ENCODE measurements at regions not wholly inside any gene's neighbourhood (a gene's known extent, or its start where the extent isn't known, plus 50 kb on each side); places are given as distances from the start of the nearest gene placed in this dataset.

DNA sequence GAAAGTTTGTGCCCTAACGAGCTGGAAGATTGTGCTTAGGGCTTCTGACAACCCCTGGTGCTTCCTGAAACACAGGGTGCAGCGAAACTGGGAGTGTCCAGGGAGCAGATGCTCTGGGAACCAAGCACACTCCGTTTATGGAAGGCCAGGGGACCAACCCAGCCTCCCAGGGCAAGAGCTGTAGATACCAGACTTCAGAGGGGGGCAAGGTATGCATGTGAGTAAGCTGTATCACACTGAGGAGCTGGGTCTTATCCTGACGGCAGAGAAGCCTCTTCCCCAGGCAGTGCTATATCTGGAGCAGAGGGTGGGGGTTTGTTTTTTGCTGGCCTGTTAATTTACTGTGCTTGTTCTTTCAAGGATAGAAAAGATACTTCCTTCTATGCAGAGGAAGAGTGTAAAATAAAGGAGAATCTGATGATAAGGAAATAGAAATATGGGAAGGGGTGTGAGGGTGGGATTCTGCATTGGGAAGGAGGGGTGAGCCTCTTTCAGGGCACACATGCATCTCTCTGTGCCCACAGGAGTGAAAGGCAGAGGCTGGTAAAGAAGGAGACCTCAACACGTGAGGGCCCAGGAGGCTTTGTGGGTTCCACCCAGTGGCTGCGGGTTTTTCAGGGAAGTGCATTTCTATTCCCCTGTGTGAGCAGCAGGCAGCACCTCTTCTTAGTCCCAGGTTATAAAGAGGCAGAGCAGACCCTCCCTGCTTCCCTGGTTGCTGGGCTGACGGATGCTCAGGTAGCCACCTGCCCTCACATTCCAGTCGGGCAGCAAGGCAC lies 314.1 kb downstream of the TCERG1L start:
- no peak overlapping the region for H3K4me3 ChIP-seq (ENCODE audit: low read length)
- H3K4me1 ChIP-seq (ENCODE audit: insufficient read depth, low read length): peaks cover 17% of the 10 kb centered on the region; the same call in 1 of the 2 replicates
- no peaks in the 10 kb centered on the region for H3K9me3 ChIP-seq (ENCODE audit: insufficient read depth, low read depth, low read length)
- H3K27ac ChIP-seq (ENCODE audit: low read length): no peak overlapping the region
- no peaks in the 10 kb centered on the region for H3K36me3 ChIP-seq (ENCODE audit: insufficient read depth, low read depth, low read length)
- H3K9ac ChIP-seq (ENCODE audit: low read depth, low read length): no peak overlapping the region
- H3K27me3 ChIP-seq (ENCODE audit: insufficient read depth, low read length): no peaks in the 10 kb centered on the region

DNA sequence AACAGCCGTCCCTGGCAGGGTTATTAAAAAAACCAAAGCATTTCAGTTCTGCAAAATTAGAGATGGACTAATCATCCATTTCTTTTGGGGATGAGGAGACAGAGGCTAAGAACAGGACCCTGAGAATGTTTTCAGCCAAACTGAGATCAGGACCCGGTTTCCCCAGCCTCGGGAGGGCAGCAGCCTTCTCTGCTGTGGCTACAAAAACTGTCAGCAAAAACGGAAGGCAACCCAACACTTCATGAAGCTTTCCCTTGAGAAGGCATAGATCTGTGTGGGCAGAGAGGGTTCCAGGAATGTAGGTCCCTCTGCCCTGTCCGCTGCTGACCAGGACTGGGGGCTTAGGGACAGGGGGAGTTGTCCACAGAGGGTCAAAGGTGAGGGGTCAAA lies 313.5 kb downstream of the TCERG1L start:
- Histone ChIP-seq H3K27ac (ENCODE audit: low read length) (no peak overlapping the region), H3K4me3 (ENCODE audit: low read length) (no peak overlapping the region), H3K4me1 (ENCODE audit: insufficient read depth, low read length) (peaks cover 21% of the 10 kb centered on the region; the same call in 1 of the 2 replicates)

DNA sequence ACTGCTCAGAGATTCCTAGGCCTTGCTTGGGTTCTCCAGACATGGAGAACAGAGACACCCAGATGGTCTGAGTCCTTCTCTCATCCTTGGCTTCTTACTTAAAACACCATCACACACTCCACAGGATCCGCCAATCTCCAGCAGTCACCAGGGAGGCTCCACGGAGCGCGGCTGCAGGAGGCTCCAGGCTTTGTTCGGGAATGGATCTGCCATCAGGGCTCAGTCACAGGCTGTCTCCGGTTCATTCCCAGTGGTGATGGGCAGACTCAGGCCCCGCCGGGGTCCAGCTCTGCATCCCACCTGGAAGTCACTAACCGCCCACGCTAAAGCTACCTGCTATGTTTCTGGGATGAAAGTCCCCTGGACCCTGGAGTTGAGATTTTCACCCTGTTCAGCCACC lies 312.9 kb downstream of the TCERG1L start:
- Histone ChIP-seq H3K27ac (ENCODE audit: low read length) (no peak overlapping the region), H3K36me3 (ENCODE audit: insufficient read depth, low read depth, low read length) (no peaks in the 10 kb centered on the region), H3K9ac (ENCODE audit: low read depth, low read length) (no peak overlapping the region), H3K27me3 (ENCODE audit: insufficient read depth, low read length) (no peaks in the 10 kb centered on the region), H3K4me1 (ENCODE audit: insufficient read depth, low read length) (peaks cover 24% of the 10 kb centered on the region; the same call in 1 of the 2 replicates), H3K4me3 (ENCODE audit: low read length) (no peak overlapping the region), H3K9me3 (ENCODE audit: insufficient read depth, low read depth, low read length) (no peaks in the 10 kb centered on the region)

More for the DNA sequence above, 313.5 kb downstream of the TCERG1L start:
- Histone ChIP-seq H3K36me3 (ENCODE audit: insufficient read depth, low read depth, low read length) (no peaks in the 10 kb centered on the region), H3K27me3 (ENCODE audit: insufficient read depth, low read length) (no peaks in the 10 kb centered on the region), H3K9me3 (ENCODE audit: insufficient read depth, low read depth, low read length) (no peaks in the 10 kb centered on the region), H3K9ac (ENCODE audit: low read depth, low read length) (no peak overlapping the region)

DNA sequence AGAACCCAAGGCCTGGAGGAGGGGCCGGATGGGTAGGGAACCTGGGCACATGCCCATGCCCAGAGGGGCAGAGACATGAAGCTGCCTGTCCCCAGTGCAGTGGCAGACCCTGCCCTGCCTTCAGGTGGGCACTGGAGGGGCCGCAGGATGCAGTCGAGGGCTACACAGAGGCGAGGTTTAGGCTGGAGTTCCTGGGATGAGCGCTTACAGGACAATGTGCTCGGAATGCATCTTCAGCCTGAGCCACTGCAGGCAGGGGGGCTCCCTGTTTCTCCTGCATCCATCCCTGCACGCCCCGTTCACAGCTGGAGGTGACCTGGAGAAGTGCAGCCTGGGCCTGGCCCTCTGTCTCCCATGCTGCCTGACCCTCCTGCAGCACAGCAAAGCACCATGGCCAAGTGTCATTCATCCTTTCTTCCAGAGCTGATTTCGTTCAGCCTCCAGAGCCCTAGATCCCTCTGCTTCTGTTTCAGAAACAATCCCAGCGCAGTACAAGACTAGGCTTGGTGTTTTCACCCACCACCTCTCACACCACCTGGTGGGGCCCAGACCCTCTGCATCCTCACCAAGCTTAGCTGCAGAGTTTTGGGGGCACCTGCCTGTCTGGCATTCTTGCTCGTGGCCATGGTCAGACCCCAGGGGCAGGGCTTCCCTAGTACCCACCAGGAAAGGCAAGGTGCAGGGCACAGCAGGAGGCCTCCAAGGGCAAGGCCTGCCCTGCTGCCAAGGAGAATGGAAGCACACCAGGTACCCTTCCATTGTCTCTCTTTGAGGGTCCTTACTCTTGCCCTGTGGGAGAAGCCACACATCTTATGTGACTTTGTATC lies 311.9 kb downstream of the TCERG1L start:
- Histone ChIP-seq H3K27me3 (ENCODE audit: insufficient read depth, low read length) (no peaks in the 10 kb centered on the region), H3K4me3 (ENCODE audit: low read length) (no peak overlapping the region), H3K27ac (ENCODE audit: low read length) (no peak overlapping the region), H3K9me3 (ENCODE audit: insufficient read depth, low read depth, low read length) (no peaks in the 10 kb centered on the region), H3K9ac (ENCODE audit: low read depth, low read length) (no peak overlapping the region), H3K36me3 (ENCODE audit: insufficient read depth, low read depth, low read length) (no peaks in the 10 kb centered on the region), H3K4me1 (ENCODE audit: insufficient read depth, low read length) (peaks cover 24% of the 10 kb centered on the region; the same call in 1 of the 2 replicates)

DNA sequence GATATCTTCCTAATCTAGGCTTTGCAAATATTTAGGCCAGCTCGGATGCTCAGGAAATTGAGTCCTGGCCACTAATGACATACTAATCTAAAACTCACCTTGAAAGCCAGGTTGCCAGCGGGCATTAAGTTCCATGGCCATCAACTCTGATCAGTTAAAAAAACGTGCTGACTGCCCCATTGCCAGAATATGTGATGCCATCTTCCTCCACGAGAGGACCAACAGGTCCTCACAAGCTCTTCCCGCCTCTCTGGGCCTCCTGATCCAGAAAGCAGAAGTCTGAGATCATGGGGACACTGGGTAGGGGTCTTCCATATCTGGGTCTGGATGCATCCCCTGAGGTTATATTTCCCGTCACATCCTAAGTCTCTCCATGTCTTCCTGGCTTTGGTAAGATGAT lies 311.3 kb downstream of the TCERG1L start:
- Histone ChIP-seq H3K36me3 (ENCODE audit: insufficient read depth, low read depth, low read length) (no peaks in the 10 kb centered on the region), H3K4me3 (ENCODE audit: low read length) (no peak overlapping the region), H3K9me3 (ENCODE audit: insufficient read depth, low read depth, low read length) (no peaks in the 10 kb centered on the region), H3K9ac (ENCODE audit: low read depth, low read length) (no peak overlapping the region), H3K27ac (ENCODE audit: low read length) (no peak overlapping the region), H3K4me1 (ENCODE audit: insufficient read depth, low read length) (peaks cover 24% of the 10 kb centered on the region; the same call in 1 of the 2 replicates), H3K27me3 (ENCODE audit: insufficient read depth, low read length) (no peaks in the 10 kb centered on the region)

DNA sequence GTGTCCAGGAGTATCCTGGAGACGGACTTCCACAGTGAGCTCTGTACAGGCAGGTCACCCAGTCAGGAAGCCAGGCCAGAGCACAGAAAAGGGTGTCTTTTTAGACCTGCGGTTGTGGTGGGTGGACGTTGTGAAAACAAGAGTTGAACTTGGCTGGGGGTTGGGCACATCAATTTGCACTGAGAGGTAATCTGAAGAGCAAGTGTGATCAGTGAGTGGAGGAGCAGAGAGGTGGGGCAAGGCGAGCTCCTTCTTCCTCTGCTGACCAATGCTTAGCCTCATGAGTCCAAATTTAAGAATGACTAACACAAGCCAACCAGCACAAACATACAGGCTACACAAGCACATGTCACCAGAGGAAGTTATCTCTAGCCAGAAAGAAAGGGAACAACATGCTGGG lies 310.8 kb downstream of the TCERG1L start:
- H3K4me3 ChIP-seq (ENCODE audit: low read length): no peak overlapping the region
- peaks cover 24% of the 10 kb centered on the region; the same call in 1 of the 2 replicates for H3K4me1 ChIP-seq (ENCODE audit: insufficient read depth, low read length)
- no peaks in the 10 kb centered on the region for H3K36me3 ChIP-seq (ENCODE audit: insufficient read depth, low read depth, low read length)
- no peak overlapping the region for H3K27ac ChIP-seq (ENCODE audit: low read length)
- H3K9me3 ChIP-seq (ENCODE audit: insufficient read depth, low read depth, low read length): no peaks in the 10 kb centered on the region
- no peaks in the 10 kb centered on the region for H3K27me3 ChIP-seq (ENCODE audit: insufficient read depth, low read length)
- H3K9ac ChIP-seq (ENCODE audit: low read depth, low read length): no peak overlapping the region

DNA sequence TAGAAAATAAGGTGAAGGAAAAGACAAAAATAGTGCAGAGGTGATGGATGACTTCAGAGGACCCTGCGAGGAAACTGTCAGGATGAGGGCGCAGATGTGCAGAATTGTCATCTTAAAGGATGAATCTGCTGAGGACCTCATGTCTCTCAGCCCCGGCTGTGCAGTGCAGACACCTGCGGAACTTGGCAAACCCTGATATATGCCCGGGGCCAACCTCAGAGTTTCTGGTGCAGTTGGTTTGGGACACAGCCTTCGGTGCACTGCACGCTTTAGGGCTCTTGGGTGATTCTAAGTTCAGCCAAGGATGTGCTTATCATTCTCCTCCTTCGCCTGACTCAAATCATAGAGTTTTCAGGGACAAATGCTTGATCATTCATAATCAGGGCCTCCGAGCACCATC lies 310.1 kb downstream of the TCERG1L start:
- H3K27me3 ChIP-seq (ENCODE audit: insufficient read depth, low read length): no peaks in the 10 kb centered on the region
- H3K27ac ChIP-seq (ENCODE audit: low read length): peak overlapping the region; percentile 46
- no peaks in the 10 kb centered on the region for H3K36me3 ChIP-seq (ENCODE audit: insufficient read depth, low read depth, low read length)
- no peak overlapping the region for H3K4me3 ChIP-seq (ENCODE audit: low read length)
- H3K4me1 ChIP-seq (ENCODE audit: insufficient read depth, low read length): peaks cover 24% of the 10 kb centered on the region; the same call in 1 of the 2 replicates
- peak overlapping the region; percentile 29; the same call in 1 of the 2 replicates for H3K9ac ChIP-seq (ENCODE audit: low read depth, low read length)
- no peaks in the 10 kb centered on the region for H3K9me3 ChIP-seq (ENCODE audit: insufficient read depth, low read depth, low read length)

DNA sequence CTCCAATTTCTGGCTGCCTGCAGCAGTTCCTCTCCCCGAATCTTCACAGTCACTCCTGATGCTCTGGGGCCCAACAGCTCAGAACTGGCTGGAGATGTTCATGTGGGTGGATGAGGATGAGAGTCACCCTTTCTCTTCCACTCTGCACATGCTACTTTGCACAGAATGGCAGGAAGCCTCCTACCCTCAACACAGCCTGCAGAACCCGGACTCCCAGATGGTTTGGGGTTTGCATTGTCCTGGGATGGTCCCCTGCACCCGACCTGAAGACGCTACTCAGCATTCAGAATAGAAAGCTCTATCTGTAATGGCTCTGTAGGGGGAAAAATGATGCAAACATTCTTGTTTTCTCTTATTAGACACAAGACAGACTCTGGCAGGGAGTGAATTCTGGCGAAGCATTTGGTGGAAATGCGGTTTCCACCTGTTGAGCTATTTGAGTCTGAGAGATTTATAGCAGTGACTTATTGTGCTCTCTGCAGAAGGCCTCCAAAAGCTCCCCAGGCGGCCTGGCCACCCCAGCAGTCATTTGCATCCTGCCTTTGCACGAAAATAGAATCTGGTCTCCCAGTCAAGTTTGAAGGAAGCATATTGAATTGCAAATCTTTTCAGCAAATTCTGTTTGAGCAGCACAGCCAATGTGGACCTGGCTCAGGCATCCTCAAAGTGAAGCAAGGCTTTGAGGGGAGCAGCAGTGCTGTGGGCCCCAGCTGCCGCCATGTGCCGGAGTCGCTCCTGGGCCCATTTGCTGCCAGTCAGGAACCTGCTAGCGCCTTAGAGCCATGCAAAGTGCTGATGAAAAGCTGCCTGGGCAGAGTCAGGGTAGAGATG lies 309.3 kb downstream of the TCERG1L start:
- Histone ChIP-seq H3K9me3 (ENCODE audit: insufficient read depth, low read depth, low read length) (no peaks in the 10 kb centered on the region), H3K4me1 (ENCODE audit: insufficient read depth, low read length) (peaks cover 21% of the 10 kb centered on the region; the same call in 1 of the 2 replicates), H3K27ac (ENCODE audit: low read length) (peak overlapping the region; percentile 46), H3K4me3 (ENCODE audit: low read length) (peak overlapping the region; percentile 18; the same call in 1 of the 2 replicates), H3K27me3 (ENCODE audit: insufficient read depth, low read length) (no peaks in the 10 kb centered on the region), H3K9ac (ENCODE audit: low read depth, low read length) (peak overlapping the region; percentile 29; the same call in 1 of the 2 replicates), H3K36me3 (ENCODE audit: insufficient read depth, low read depth, low read length) (no peaks in the 10 kb centered on the region)

DNA sequence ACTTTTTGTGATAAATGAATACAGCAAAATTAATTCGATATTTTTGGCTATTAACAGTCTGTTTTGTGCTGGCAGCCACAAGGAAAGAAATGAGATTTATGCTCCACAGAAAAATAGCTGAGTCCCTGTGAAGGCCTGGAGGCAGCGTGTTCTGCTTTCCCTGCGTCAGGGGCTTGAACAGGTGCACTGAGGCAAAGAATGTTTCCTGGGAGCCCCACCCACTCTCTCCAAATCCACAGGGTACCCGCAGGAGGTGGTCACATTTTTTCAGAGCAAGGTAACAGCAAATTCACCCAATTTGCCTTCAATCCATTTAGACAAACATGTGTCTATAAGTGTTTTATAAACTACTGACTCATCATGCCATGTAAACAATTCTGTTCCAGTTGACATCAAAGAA lies 308.1 kb downstream of the TCERG1L start:
- Histone ChIP-seq H3K9me3 (ENCODE audit: insufficient read depth, low read depth, low read length) (no peaks in the 10 kb centered on the region), H3K36me3 (ENCODE audit: insufficient read depth, low read depth, low read length) (no peaks in the 10 kb centered on the region), H3K4me1 (ENCODE audit: insufficient read depth, low read length) (peaks cover 20% of the 10 kb centered on the region; the same call in 1 of the 2 replicates), H3K27ac (ENCODE audit: low read length) (no peak overlapping the region), H3K9ac (ENCODE audit: low read depth, low read length) (peak overlapping the region; percentile 27; the same call in 1 of the 2 replicates), H3K27me3 (ENCODE audit: insufficient read depth, low read length) (no peaks in the 10 kb centered on the region), H3K4me3 (ENCODE audit: low read length) (no peak overlapping the region)

DNA sequence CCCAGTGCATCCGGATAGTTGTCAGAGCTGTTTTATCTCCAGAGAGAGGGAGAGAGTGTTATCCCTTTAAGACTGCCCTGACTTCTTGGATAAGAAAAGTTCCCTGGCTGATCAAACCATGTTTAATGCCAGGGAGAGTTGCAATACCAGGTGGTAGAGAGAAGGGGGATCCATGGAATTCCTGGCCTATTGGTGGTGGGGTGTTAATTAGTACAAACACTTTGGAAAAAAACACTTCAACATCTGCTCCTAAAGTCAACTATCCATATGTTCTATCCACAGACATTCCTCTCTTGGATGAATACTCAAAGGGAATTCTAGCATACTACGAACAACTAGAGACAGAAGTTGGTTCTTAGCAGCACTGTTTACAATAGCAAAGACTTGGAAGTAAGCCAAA lies 307.2 kb downstream of the TCERG1L start:
- peaks cover 20% of the 10 kb centered on the region; the same call in 1 of the 2 replicates for H3K4me1 ChIP-seq (ENCODE audit: insufficient read depth, low read length)
- no peaks in the 10 kb centered on the region for H3K27me3 ChIP-seq (ENCODE audit: insufficient read depth, low read length)
- no peak overlapping the region for H3K9ac ChIP-seq (ENCODE audit: low read depth, low read length)
- no peak overlapping the region for H3K27ac ChIP-seq (ENCODE audit: low read length)
- H3K36me3 ChIP-seq (ENCODE audit: insufficient read depth, low read depth, low read length): no peaks in the 10 kb centered on the region
- H3K4me3 ChIP-seq (ENCODE audit: low read length): no peak overlapping the region
- H3K9me3 ChIP-seq (ENCODE audit: insufficient read depth, low read depth, low read length): no peaks in the 10 kb centered on the region
